Endothelial cell (in vitro differentiated cells): ENCODE measurements at regions not wholly inside any gene's neighbourhood (a gene's known extent, or its start where the extent isn't known, plus 50 kb on each side); places are given as distances from the start of the nearest gene placed in this dataset.

Source experiments
- DNase-seq: peaks from one replicate; pipeline ENCODE4 v3.0.0; 2021; ENCODE audit warnings: low spot score
- H3K27ac Mint-ChIP-seq: one replicate; pipeline ENCODE4 v1.8.0; 2021; ENCODE audit warnings: mixed read lengths, inconsistent platforms; ENCODE audit not compliant: unreplicated experiment
- H3K27me3 Mint-ChIP-seq: one replicate; pipeline ENCODE4 v1.8.0; 2021; ENCODE audit warnings: mild to moderate bottlenecking, moderate library complexity, mixed read lengths, inconsistent platforms; ENCODE audit not compliant: unreplicated experiment
- H3K36me3 Mint-ChIP-seq: one replicate; pipeline ENCODE4 v1.8.0; 2021; ENCODE audit warnings: mild to moderate bottlenecking, low read depth, mixed read lengths, inconsistent platforms; ENCODE audit not compliant: unreplicated experiment
- H3K4me1 Mint-ChIP-seq: one replicate; pipeline ENCODE4 v1.8.0; 2021; ENCODE audit warnings: mild to moderate bottlenecking, mixed read lengths, inconsistent platforms; ENCODE audit not compliant: unreplicated experiment
- H3K4me3 Mint-ChIP-seq: one replicate; pipeline ENCODE4 v1.8.0; 2021; ENCODE audit warnings: mild to moderate bottlenecking, mixed read lengths, inconsistent platforms; ENCODE audit not compliant: unreplicated experiment
- H3K9me3 Mint-ChIP-seq: one replicate; pipeline ENCODE4 v1.8.0; 2021; ENCODE audit warnings: mixed read lengths, inconsistent platforms; ENCODE audit not compliant: unreplicated experiment
- TF ChIP-seq, protein P1 (sequence below): fragments of 200-600 bp; sonication (generic); IDR thresholded peaks from one replicate; pipeline ENCODE4 v1.5.0; 2021; ENCODE audit warnings: antibody characterized with exemption; ENCODE audit not compliant: unreplicated experiment

DNA sequence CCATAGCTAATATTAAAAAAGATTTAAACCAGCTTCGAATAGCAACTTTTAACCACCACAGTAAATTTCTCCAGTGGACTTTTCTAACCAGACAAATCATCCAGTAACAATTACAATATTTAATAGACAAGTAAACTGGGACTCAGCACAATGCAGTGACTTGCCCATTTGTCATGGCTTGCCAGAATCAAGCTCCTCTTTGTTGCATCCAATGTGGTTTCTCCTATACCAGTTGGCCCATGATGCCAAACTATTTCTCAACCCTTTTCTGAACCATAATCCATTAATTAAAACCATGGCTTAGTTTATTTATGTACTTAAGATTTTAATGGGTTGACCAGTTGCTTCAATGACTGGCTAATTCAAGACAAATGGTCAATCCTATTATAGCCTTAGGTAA, 64.4 kb downstream of the DIO2 start:
- TF ChIP-seq, protein P1, sequence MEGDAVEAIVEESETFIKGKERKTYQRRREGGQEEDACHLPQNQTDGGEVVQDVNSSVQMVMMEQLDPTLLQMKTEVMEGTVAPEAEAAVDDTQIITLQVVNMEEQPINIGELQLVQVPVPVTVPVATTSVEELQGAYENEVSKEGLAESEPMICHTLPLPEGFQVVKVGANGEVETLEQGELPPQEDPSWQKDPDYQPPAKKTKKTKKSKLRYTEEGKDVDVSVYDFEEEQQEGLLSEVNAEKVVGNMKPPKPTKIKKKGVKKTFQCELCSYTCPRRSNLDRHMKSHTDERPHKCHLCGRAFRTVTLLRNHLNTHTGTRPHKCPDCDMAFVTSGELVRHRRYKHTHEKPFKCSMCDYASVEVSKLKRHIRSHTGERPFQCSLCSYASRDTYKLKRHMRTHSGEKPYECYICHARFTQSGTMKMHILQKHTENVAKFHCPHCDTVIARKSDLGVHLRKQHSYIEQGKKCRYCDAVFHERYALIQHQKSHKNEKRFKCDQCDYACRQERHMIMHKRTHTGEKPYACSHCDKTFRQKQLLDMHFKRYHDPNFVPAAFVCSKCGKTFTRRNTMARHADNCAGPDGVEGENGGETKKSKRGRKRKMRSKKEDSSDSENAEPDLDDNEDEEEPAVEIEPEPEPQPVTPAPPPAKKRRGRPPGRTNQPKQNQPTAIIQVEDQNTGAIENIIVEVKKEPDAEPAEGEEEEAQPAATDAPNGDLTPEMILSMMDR = no peak
- Mint-ChIP-seq H3K36me3 (no peaks in the 10 kb centered on the region), H3K27ac (no peak overlapping the region), H3K27me3 (no peaks in the 10 kb centered on the region), H3K9me3 (no peaks in the 10 kb centered on the region), H3K4me3 (no peak overlapping the region), H3K4me1 (no peaks in the 10 kb centered on the region)
- no peak for DNase-seq

DNA sequence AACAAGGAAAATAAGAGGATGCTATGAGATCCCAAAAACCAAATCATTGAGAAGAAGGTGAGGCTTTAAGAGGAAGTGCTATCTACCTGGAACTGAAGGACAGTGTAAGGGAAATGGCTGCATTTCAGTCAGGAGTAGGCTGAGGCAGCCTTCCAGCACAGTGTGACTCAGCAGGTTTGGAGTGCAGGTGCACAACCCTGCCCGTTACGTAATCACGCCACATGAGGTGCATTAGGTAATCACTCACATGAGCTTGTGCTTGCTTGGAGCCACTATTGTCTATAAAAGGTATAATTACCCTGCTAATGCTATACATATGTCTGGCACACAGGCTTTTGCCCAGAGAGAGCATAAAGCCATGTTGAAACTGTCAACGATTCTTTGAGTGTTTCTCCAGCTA, 74.9 kb downstream of the DIO2 start:
- Mint-ChIP-seq H3K36me3 (peaks cover 7% of the 10 kb centered on the region), H3K9me3 (no peaks in the 10 kb centered on the region), H3K27ac (no peak overlapping the region), H3K4me1 (no peaks in the 10 kb centered on the region), H3K27me3 (no peaks in the 10 kb centered on the region), H3K4me3 (no peak overlapping the region)
- no peak for DNase-seq
- TF ChIP-seq, protein P1 = no peak

DNA sequence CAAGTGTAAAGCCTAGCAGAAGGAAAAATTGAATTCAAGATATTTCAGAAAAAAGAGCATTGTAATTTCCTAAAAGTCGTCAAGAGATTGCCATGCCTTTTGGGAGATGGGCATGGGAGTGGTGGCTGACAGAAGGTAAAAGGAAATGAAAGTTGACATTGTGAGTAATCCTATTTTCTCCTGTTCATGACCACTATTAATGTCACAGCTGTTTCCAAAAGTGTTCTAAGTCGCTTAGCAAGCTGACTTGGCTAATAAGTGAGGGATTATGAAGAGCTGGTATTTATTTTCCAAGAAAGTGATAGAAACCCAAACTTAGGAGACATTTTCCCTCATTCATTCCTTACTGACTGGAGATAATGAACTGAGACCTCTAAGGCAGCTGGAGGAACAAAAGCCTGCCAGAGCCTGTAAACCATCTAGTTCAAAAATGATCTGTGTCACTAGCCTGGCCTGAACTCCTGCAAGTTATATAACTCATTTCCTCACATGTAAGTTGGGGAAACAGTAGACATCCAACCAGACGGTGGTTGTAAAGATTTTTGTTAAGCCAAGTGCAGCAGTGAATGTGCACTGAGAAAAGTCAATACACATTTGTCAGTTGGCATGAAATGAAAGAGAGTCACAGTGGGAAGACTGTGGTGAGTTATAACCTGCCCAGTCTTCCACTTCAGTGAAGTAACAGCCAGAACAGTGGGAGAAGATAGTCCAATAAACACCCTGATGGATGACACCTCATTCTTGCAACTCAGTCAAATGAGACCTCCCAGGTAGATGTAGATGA, 75.8 kb downstream of the DIO2 start:
- Mint-ChIP-seq H3K4me3 (no peak overlapping the region), H3K4me1 (no peaks in the 10 kb centered on the region), H3K27me3 (no peaks in the 10 kb centered on the region), H3K27ac (no peak overlapping the region), H3K36me3 (peaks cover 7% of the 10 kb centered on the region), H3K9me3 (no peaks in the 10 kb centered on the region)
- no peak for DNase-seq
- TF ChIP-seq, protein P1 = no peak

DNA sequence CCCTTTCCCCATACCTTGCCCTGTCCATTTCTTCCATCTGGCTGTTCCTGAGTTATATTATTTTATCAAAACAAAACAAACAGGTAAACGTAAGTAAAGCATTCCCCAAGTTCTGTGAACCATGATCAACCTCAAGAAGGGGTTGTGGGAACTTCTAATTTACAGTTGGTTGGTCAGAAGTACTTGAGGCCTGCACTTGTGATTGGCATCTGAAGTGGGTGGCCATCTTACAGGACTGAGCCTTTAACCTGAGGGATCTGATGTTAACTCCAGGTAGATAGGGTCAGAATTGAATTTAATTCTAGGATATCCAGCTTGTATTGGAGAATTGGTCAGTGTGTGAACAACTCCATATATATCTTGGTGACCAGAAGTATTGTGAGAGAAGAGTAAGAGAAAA, 77.0 kb downstream of the DIO2 start:
- Mint-ChIP-seq H3K4me1 (no peaks in the 10 kb centered on the region), H3K36me3 (peaks cover 7% of the 10 kb centered on the region), H3K27ac (no peak overlapping the region), H3K4me3 (no peak overlapping the region), H3K9me3 (no peaks in the 10 kb centered on the region), H3K27me3 (no peaks in the 10 kb centered on the region)
- TF ChIP-seq, protein P1 = no peak
- DNase-seq = no peak

DNA sequence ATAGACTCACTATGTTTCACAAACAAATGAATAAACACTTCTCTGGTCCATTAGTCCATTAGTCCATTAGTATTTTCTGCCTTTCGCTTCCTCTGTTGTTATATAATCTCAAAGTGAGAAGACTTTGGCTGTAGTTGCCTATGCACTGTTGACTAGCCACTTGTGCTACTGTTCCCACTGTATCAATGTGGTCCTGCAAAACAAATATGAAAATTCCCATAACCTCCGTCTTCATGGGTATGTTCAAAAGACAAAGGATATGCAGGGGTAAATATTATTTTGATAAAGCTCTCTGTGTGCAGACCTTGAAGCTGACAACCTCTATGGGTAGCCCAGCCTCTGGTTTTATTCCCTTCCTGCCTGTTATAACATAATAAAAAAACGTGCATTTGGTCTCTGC, 77.8 kb downstream of the DIO2 start:
- DNase-seq = no peak
- Mint-ChIP-seq H3K36me3 (peaks cover 7% of the 10 kb centered on the region), H3K4me3 (no peak overlapping the region), H3K27me3 (no peaks in the 10 kb centered on the region), H3K9me3 (no peaks in the 10 kb centered on the region), H3K4me1 (no peaks in the 10 kb centered on the region), H3K27ac (no peak overlapping the region)
- TF ChIP-seq, protein P1 = no peak
